Transverse colon (tissue), 4 donors: ENCODE measurements at regions not wholly inside any gene's neighbourhood (a gene's known extent, or its start where the extent isn't known, plus 50 kb on each side); places are given as distances from the start of the nearest gene placed in this dataset.

Source experiments
- DNase-seq: peaks from one replicate; pipeline ENCODE4 v3.0.0-alpha.2; 2019
- H3K27ac ChIP-seq, 4 donors: fragments of 200-600 bp; sonication (generic); 2 replicates each; pipeline ENCODE4 v1.5.1; 2016 to 2018; ENCODE audit warnings: inconsistent platforms in 4 of 4
- H3K27me3 ChIP-seq: fragments of 200-600 bp; sonication (generic); 2 replicates; pipeline ENCODE4 v1.5.1; 2017; ENCODE audit warnings: inconsistent platforms
- H3K36me3 ChIP-seq, 4 donors: fragments of 200-600 bp; sonication (generic); 2 replicates each; pipeline ENCODE4 v1.5.1; 2017 to 2019; ENCODE audit warnings: inconsistent platforms in 4 of 4
- H3K4me1 ChIP-seq, 4 donors: fragments of 200-600 bp; sonication (generic); 2 replicates each; pipeline ENCODE4 v1.5.1; 2017 to 2020; ENCODE audit warnings: inconsistent platforms in 4 of 4
- H3K4me3 ChIP-seq, 4 donors: fragments of 200-600 bp; sonication (generic); 1 replicate in 1 of 4; 2 replicates in 3 of 4; pipeline versions ENCODE4 v1.5.1 to v1.6.1; 2017 to 2019; ENCODE audit warnings: inconsistent platforms in 4 of 4
- H3K9me3 ChIP-seq, 2 donors: fragments of 200-600 bp; sonication (generic); 2 replicates each; pipeline ENCODE4 v1.5.1; 2017 to 2019; ENCODE audit warnings: inconsistent platforms in 2 of 2
- EP300 ChIP-seq: sonication (generic); formaldehyde crosslinking; IDR thresholded peaks from one replicate; pipeline ENCODE4 v1.6.1; 2017; ENCODE audit warnings: antibody characterized with exemption, low read depth
- POLR2A ChIP-seq: fragments of 450-650 bp; IDR thresholded peaks from one replicate; pipeline ENCODE4 v1.6.1; 2016; ENCODE audit warnings: antibody characterized with exemption, mild to moderate bottlenecking, moderate library complexity
- POLR2AphosphoS5 ChIP-seq, 3 donors: sonication (generic); formaldehyde crosslinking; IDR thresholded peaks; one replicate each; pipeline ENCODE4 v1.6.1; 2016; ENCODE audit warnings: antibody characterized with exemption in 3 of 3
- WGBS, 2 donors: methylation state at CpG; one replicate each; pipeline ENCODE4 v1.1.5; 2018; ENCODE audit warnings: low coverage in 1 of 2; 5-methylcytosine and 5-hydroxymethylcytosine counted together
- in situ Hi-C, 4 donors: fragments of 200-750 bp; cut with MboI; loops; one replicate each; pipeline versions ENCODE4 v1.15.0 to v1.15.1; 2017; ENCODE audit warnings: low sequenced_read_pairs in 3 of 4, low pct_ligation_motif_present in 1 of 4, low pct_unique_long_range_greater_than_20kb in 1 of 4
- intact Hi-C: fragments of 100-400 bp; cut with DNase I; formaldehyde crosslinking; loops from one replicate; pipeline ENCODE4 v1.15.1; 2023; ENCODE audit warnings: low total_unique reads
- TF ChIP-seq, protein P1 (sequence below), 5 experiments: fragments of 200-600 bp in 3 of 5; fragments of 450-650 bp in 2 of 5; sonication (generic) in 3 of 5; IDR thresholded peaks; 1 replicate in 2 of 5; 2 replicates in 3 of 5; pipeline ENCODE4 v1.5.1; 2016 to 2017; ENCODE audit warnings: antibody characterized with exemption in 5 of 5, inconsistent platforms in 3 of 5, mild to moderate bottlenecking in 2 of 5, moderate library complexity in 1 of 5

DNA sequence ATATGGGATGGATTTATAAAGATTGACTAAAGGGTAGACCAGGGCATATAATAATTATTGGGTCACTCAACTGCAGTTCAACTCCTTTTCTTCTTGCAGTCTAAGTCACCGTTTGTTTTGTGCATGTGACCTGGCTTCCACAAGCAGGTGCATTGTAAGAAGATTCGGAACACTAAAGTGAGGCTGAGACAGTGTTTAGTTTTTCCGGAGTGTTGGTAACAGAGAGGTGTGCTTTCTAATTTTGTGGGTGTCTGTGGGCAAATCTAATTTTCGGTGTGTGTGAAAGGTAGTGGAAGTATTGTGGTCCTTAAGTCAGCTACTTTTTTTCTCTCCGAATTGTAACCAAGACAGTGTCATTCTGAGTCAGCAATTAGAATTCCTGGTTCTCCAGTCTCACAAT lies 184.5 kb downstream of the CDH19 start:
- in situ Hi-C loops, result no loop called here
- TF ChIP-seq, protein P1, sequence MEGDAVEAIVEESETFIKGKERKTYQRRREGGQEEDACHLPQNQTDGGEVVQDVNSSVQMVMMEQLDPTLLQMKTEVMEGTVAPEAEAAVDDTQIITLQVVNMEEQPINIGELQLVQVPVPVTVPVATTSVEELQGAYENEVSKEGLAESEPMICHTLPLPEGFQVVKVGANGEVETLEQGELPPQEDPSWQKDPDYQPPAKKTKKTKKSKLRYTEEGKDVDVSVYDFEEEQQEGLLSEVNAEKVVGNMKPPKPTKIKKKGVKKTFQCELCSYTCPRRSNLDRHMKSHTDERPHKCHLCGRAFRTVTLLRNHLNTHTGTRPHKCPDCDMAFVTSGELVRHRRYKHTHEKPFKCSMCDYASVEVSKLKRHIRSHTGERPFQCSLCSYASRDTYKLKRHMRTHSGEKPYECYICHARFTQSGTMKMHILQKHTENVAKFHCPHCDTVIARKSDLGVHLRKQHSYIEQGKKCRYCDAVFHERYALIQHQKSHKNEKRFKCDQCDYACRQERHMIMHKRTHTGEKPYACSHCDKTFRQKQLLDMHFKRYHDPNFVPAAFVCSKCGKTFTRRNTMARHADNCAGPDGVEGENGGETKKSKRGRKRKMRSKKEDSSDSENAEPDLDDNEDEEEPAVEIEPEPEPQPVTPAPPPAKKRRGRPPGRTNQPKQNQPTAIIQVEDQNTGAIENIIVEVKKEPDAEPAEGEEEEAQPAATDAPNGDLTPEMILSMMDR (IDR thresholded peaks at IDR 0.05), result no peak
- no peak for TF ChIP-seq EP300
- no peak for TF ChIP-seq POLR2AphosphoS5 (IDR thresholded peaks at IDR 0.05)
- no peak for TF ChIP-seq POLR2A
- no peak for DNase-seq
- Histone ChIP-seq H3K27me3 (no peaks in the 10 kb centered on the region), H3K4me3 (no peak overlapping the region), H3K36me3 (no peaks in the 10 kb centered on the region), H3K9me3 (no peaks in the 10 kb centered on the region), H3K4me1 (no peaks in the 10 kb centered on the region), H3K27ac (no peak overlapping the region)
- intact Hi-C loops, result no loop called here
- 75 to 83% methylated on average over 1 to 5 of the region's 5 CpGs for WGBS, 2 donors

DNA sequence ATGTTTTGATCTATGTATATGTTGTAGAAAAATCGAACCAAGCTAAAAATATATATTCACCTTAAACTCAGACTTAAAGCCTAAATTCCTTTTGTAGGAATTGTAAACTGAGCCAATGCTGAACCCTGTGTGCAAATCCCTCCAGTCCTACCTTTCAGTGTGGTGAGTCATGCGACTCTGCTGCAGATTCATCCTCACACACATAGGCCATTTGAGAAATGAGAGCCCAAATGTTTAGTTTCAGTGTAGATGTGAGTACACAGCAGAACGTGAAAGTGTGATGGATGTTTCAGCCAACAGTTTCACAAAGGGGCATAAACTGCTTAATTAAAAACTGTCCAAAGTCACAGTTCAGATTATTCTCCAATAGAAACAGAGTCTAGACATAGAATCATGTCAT lies 193.2 kb downstream of the CDH19 start:
- Histone ChIP-seq H3K27ac (no peak overlapping the region), H3K27me3 (no peaks in the 10 kb centered on the region), H3K4me1 (no peaks in the 10 kb centered on the region), H3K4me3 (no peak overlapping the region), H3K36me3 (no peaks in the 10 kb centered on the region), H3K9me3 (no peaks in the 10 kb centered on the region)
- intact Hi-C loops, result no loop called here
- TF ChIP-seq, protein P1 (IDR thresholded peaks at IDR 0.05), result no peak
- TF ChIP-seq POLR2AphosphoS5 (IDR thresholded peaks at IDR 0.05) (no peak), POLR2A (no peak), EP300 (no peak)
- WGBS, 2 donors, result 47 to 64% methylated on average over 3 of the region's 3 CpGs
- DNase-seq, result no peak
- in situ Hi-C loops, result no loop called here

DNA sequence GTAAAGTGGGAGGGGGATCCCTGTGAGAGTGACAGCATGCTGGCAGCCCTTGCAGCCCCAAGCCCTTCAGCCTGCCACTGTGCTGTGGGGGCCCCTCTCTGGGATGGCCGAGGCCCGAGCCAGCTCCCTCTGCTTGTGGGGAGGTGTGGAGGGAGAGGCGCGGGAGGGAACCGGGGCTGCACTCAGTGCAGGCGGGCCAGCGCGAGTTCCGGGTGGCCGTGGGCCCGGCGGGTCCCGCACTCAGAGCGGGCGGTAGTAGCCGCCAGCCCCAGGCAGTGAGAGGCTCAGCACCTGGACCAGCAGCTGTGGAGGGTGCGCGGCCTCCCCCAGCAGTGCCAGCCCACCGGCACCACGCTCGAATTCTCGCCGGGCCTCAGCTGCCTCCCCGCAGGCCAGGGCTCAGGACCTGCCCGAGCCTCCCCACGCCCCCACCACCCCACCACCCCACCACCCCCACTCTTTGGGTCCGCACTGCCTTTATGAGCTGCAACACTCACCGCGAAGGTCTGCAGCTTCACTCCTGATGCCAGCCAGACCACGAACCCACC lies 208.1 kb downstream of the CDH19 start:
- intact Hi-C loops, result no loop called here
- H3K36me3 ChIP-seq, result no peaks in the 10 kb centered on the region
- no peak for TF ChIP-seq POLR2AphosphoS5 (IDR thresholded peaks at IDR 0.05)
- TF ChIP-seq POLR2A, result no peak
- TF ChIP-seq, protein P1 (IDR thresholded peaks at IDR 0.05), result no peak
- no peak for TF ChIP-seq EP300
- in situ Hi-C loops, result no loop called here
- WGBS, 2 donors, result 94% methylated on average over 30 of the region's 30 CpGs; no CpG with 5 or more reads in 1 of the 2 donors
- no peaks in the 10 kb centered on the region for H3K4me1 ChIP-seq
- no peak for DNase-seq
- H3K4me3 ChIP-seq, result no peak overlapping the region
- H3K27me3 ChIP-seq, result no peaks in the 10 kb centered on the region
- no peak overlapping the region for H3K27ac ChIP-seq
- no peaks in the 10 kb centered on the region for H3K9me3 ChIP-seq

GRCh38 chr18:66393463-66393862 lies 210.4 kb downstream of the CDH19 start:
- no peaks in the 10 kb centered on the region for H3K36me3 ChIP-seq
- intact Hi-C loops (no loop called here), in situ Hi-C loops (no loop called here)
- WGBS, 2 donors, result 67 to 85% methylated on average over 1 of the region's 1 CpG
- H3K4me1 ChIP-seq, result no peaks in the 10 kb centered on the region
- TF ChIP-seq, protein P1 (IDR thresholded peaks at IDR 0.05), result no peak
- TF ChIP-seq POLR2AphosphoS5 (IDR thresholded peaks at IDR 0.05) (no peak), EP300 (no peak), POLR2A (no peak)
- no peaks in the 10 kb centered on the region for H3K27me3 ChIP-seq
- H3K4me3 ChIP-seq, result no peak overlapping the region
- no peak for DNase-seq
- no peak overlapping the region for H3K27ac ChIP-seq
- H3K9me3 ChIP-seq, result no peaks in the 10 kb centered on the region
